Lower leg skin (tissue), 3 donors: ENCODE measurements at regions not wholly inside any gene's neighbourhood (a gene's known extent, or its start where the extent isn't known, plus 50 kb on each side); places are given as distances from the start of the nearest gene placed in this dataset.

ENCODE experiments used
- CTCF ChIP-seq, 3 donors: fragments of 450-650 bp; IDR thresholded peaks; one replicate each; pipeline ENCODE4 v1.5.1; 2016; ENCODE audit warnings: antibody characterized with exemption in 3 of 3, mild to moderate bottlenecking in 3 of 3, moderate library complexity in 2 of 3
- POLR2A ChIP-seq, 2 donors: fragments of 450-650 bp; IDR thresholded peaks; one replicate each; pipeline ENCODE4 v1.6.1; 2016 to 2017; ENCODE audit warnings: antibody characterized with exemption in 2 of 2, mild to moderate bottlenecking in 1 of 2, moderate library complexity in 1 of 2

DNA sequence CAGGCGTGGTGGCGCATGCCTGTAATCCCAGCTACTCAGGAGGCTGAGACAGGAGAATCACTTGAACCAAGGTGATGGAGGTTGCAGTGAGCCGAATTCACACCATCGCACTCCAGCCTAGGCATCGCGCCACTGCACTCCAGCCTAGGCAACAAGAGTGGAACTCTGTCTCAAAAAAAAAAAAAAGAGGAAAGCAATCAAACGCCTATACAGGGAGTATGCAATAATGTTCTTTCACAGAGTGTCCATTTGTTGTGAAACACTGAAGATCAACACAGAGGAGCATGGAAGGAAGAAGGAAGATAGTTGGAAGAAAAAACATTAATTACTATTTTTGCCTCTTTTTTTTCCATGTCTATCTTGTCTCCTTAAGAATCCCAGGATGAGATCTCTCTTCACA, 113.4 kb downstream of the FBXO8 start:
- no peak for TF ChIP-seq CTCF (IDR thresholded peaks at IDR 0.05)
- no peak for TF ChIP-seq POLR2A (IDR thresholded peaks at IDR 0.05)
